A549 (cell line): ENCODE measurements at regions not wholly inside any gene's neighbourhood (a gene's known extent, or its start where the extent isn't known, plus 50 kb on each side); places are given as distances from the start of the nearest gene placed in this dataset.

Experiments
- ATAC-seq, 2 experiments: fragments of 200-7000 bp in 1 of 2; fragments of >200 bp in 1 of 2; cut with Nextera tagmentation in 1 of 2; cut with Tn5 transposase in 1 of 2; 3 replicates each; pipeline versions ENCODE4 v1.8.0 to v1.9.1; 2018 to 2020; ENCODE audit warnings: mild to moderate bottlenecking in 1 of 2, moderate library complexity in 1 of 2
- CTCF ChIA-PET: fragments of 300-600 bp; sonication (Branson Sonifier 250); formaldehyde crosslinking; extraction: SDS; loops from one replicate; lab custom pipeline; 2021; ENCODE audit warnings: antibody characterized with exemption, inconsistent platforms; lab: Yijun Ruan, JAX
- POLR2A ChIA-PET: fragments of 350-600 bp; formaldehyde crosslinking; extraction: SDS; loops from one replicate; lab custom pipeline; 2021; ENCODE audit warnings: antibody characterized with exemption, inconsistent platforms; lab: Yijun Ruan, JAX
- DNase-seq, 2 experiments: peaks; one replicate each; pipeline versions ENCODE4 v3.0.0 to v3.0.0-alpha.2; 2011 to 2016; ENCODE audit warnings: low read depth in 1 of 2, low spot score in 1 of 2
- FAIRE-seq: peaks from 2 replicates; lab custom pipeline; 2011; peaks lifted over from hg19 to GRCh38; lab: Jason Lieb, UNC
- H3K27ac ChIP-seq, 2 experiments: fragments of >200 bp; sonication (Bioruptor Twin); formaldehyde crosslinking; 3 replicates each; pipeline ENCODE4 v1.5.1; 2016 to 2017
- H3K4me1 ChIP-seq: fragments of >200 bp; sonication (Bioruptor Twin); formaldehyde crosslinking; 3 replicates; pipeline ENCODE4 v1.6.1; 2016
- H3K4me2 ChIP-seq: fragments of >200 bp; sonication (Bioruptor Twin); formaldehyde crosslinking; 3 replicates; pipeline ENCODE4 v1.6.1; 2016
- H3K4me3 ChIP-seq: fragments of >200 bp; sonication (Bioruptor Twin); formaldehyde crosslinking; 3 replicates; pipeline ENCODE4 v1.5.1; 2016
- H3K9me3 ChIP-seq: fragments of >200 bp; sonication (Bioruptor Twin); formaldehyde crosslinking; 3 replicates; pipeline ENCODE4 v1.6.1; 2016
- CEBPB ChIP-seq, 2 experiments: fragments of >200 bp in 1 of 2; sonication (Bioruptor Twin) in 1 of 2; formaldehyde crosslinking in 1 of 2; IDR thresholded peaks; 2 replicates each; pipeline ENCODE4 v1.6.1; 2012 to 2016
- CHD2 ChIP-seq: fragments of 150-350 bp; IDR thresholded peaks from 2 replicates; pipeline ENCODE4 v1.6.1; 2014; ENCODE audit warnings: low read length; ENCODE audit not compliant: partially characterized antibody
- EHF ChIP-seq: fragments of 250-450 bp; sonication (Bioruptor Pico); IDR thresholded peaks from 2 replicates; pipeline ENCODE4 v1.5.0; 2020; ENCODE audit warnings: mild to moderate bottlenecking
- FOSL2 ChIP-seq, 2 experiments: fragments of 450-650 bp in 1 of 2; fragments of >200 bp in 1 of 2; sonication (Bioruptor Twin) in 1 of 2; formaldehyde crosslinking; IDR thresholded peaks; 2 replicates each; pipeline versions ENCODE4 v1.5.0 to v1.6.1; 2016 to 2020; ENCODE audit warnings: mild to moderate bottlenecking in 1 of 2, moderate library complexity in 1 of 2
- HDAC2 ChIP-seq: fragments of 200-600 bp; sonication (generic); IDR thresholded peaks from 2 replicates; pipeline ENCODE4 v1.6.1; 2016
- HMGXB4 ChIP-seq: fragments of 250-450 bp; sonication (Bioruptor Pico); IDR thresholded peaks from 2 replicates; pipeline ENCODE4 v1.5.0; 2021; ENCODE audit warnings: mild to moderate bottlenecking, moderate library complexity, borderline replicate concordance
- HOXB13 ChIP-seq: fragments of 250-450 bp; sonication (Bioruptor Pico); IDR thresholded peaks from 2 replicates; pipeline ENCODE4 v1.5.0; 2020; ENCODE audit warnings: low read depth, mild to moderate bottlenecking, moderate library complexity
- KDM1A ChIP-seq: fragments of 200-600 bp; sonication (generic); IDR thresholded peaks from 2 replicates; pipeline ENCODE4 v1.6.1; 2016; ENCODE audit warnings: low read depth, mild to moderate bottlenecking
- MAFK ChIP-seq: fragments of 450-650 bp; IDR thresholded peaks from 2 replicates; pipeline ENCODE4 v1.6.1; 2014; ENCODE audit not compliant: partially characterized antibody
- NFE2L2 ChIP-seq: fragments of 150-350 bp; conservative IDR thresholded peaks from 2 replicates; pipeline ENCODE4 v1.6.1; 2014; ENCODE audit warnings: low read length
- PBX3 ChIP-seq: IDR thresholded peaks from 2 replicates; pipeline ENCODE4 v1.6.1; 2012
- PHF8 ChIP-seq: fragments of 200-600 bp; sonication (generic); IDR thresholded peaks from 2 replicates; pipeline ENCODE4 v1.6.1; 2016; ENCODE audit warnings: low read depth, mild to moderate bottlenecking, antibody characterized with exemption, moderate library complexity, borderline replicate concordance
- POLR2A ChIP-seq: IDR thresholded peaks from 2 replicates; pipeline ENCODE4 v1.6.1; 2012; ENCODE audit warnings: mild to moderate bottlenecking, low read length
- RNF2 ChIP-seq: fragments of 200-600 bp; sonication (generic); IDR thresholded peaks from 2 replicates; pipeline ENCODE4 v1.6.1; 2016; ENCODE audit warnings: low read depth, mild to moderate bottlenecking, antibody characterized with exemption, moderate library complexity, borderline replicate concordance
- USF2 ChIP-seq: fragments of 450-650 bp; IDR thresholded peaks from 2 replicates; pipeline ENCODE4 v1.6.1; 2014; ENCODE audit warnings: antibody characterized with exemption
- WGBS: methylation state at CpG from one replicate; pipeline ENCODE4 v1.1.6; 2017; ENCODE audit errors: missing lambda C conversion rate; 5-methylcytosine and 5-hydroxymethylcytosine counted together

GRCh38 chr4:83923341-83923740 lies 387.4 kb downstream of the GPAT3 start (continued):
- no peak for TF ChIP-seq CHD2
- TF ChIP-seq POLR2A = no peak
- TF ChIP-seq EHF (CRISPR knock-in tag) = no peak
- no peak for TF ChIP-seq PBX3
- TF ChIP-seq CEBPB (IDR thresholded peaks at IDR 0.05) = no peak

- DNase-seq = no peak
- H3K9me3 ChIP-seq = no peaks in the 10 kb centered on the region
- H3K4me1 ChIP-seq = 0 out of 3 replicates have a peak, but pooled peaks cover 3% of the 10 kb centered on the region
- CTCF ChIA-PET = no interaction called here
- POLR2A ChIA-PET = no interaction called here
- WGBS = 93% methylated on average over 1 of the region's 1 CpG
- no peak for ATAC-seq
- TF ChIP-seq KDM1A = no peak
- TF ChIP-seq HDAC2 = no peak
- no peak overlapping the region for H3K4me3 ChIP-seq
- no peak for FAIRE-seq
- H3K4me2 ChIP-seq = no peak overlapping the region
- H3K27ac ChIP-seq = no peak overlapping the region
Observed at GRCh38 chr4:83922402-83922801, 386.5 kb downstream of the GPAT3 start.

- Histone ChIP-seq H3K4me1 (0 out of 3 replicates have a peak, but pooled peaks cover 3% of the 10 kb centered on the region), H3K27ac (no peak overlapping the region), H3K4me3 (no peak overlapping the region), H3K9me3 (no peaks in the 10 kb centered on the region), H3K4me2 (no peak overlapping the region)
- POLR2A ChIA-PET = no interaction called here
- TF ChIP-seq RNF2 (no peak), FOSL2 (IDR thresholded peaks at IDR 0.05) (no peak), FOSL2 (CRISPR knock-in tag; IDR thresholded peaks at IDR 0.05) (no peak), CHD2 (no peak)
- WGBS = 89% methylated on average over 8 of the region's 8 CpGs
- DNase-seq (no peak), FAIRE-seq (no peak), ATAC-seq (no peak)
- CTCF ChIA-PET = no interaction called here
Observed at GRCh38 chr4:83921124-83921523, 385.2 kb downstream of the GPAT3 start.

GRCh38 chr4:83920375-83920774 lies 384.5 kb downstream of the GPAT3 start:
- POLR2A ChIA-PET = no interaction called here

GRCh38 chr4:83917572-83917971 lies 381.7 kb downstream of the GPAT3 start:
- Histone ChIP-seq H3K9me3 (no peaks in the 10 kb centered on the region), H3K4me3 (no peak overlapping the region), H3K27ac (0 out of 6 replicates have a peak overlapping the region, but pooled peaks of 1 of the 2 experiments have one; percentile 18), H3K4me1 (0 out of 3 replicates have a peak, but pooled peaks cover 3% of the 10 kb centered on the region), H3K4me2 (no peak overlapping the region)
- TF ChIP-seq MAFK (peak; percentile 39), NFE2L2 (0 out of 2 replicates have a peak, but pooled peaks have one; percentile 34), USF2 (no peak), HOXB13 (CRISPR knock-in tag) (peak; percentile 65; the same call in 1 of the 2 replicates)
- FAIRE-seq (no peak), DNase-seq (peak in 1 of 2 experiments; percentile 46), ATAC-seq (no peak)
- 83% methylated on average over 8 of the region's 8 CpGs for WGBS
- ChIA-PET CTCF (interaction anchor here (1.5 kb wide), 1 partner anchor 44 kb away, joined by 3 read pairs; no protein-coding TSS in a partner anchor), POLR2A (no interaction called here)

More at GRCh38 chr4:83920375-83920774, 384.5 kb downstream of the GPAT3 start:
- TF ChIP-seq HMGXB4 (CRISPR knock-in tag) = no peak
- TF ChIP-seq PHF8 = no peak
- Histone ChIP-seq H3K4me1 (0 out of 3 replicates have a peak, but pooled peaks cover 3% of the 10 kb centered on the region), H3K9me3 (no peaks in the 10 kb centered on the region), H3K4me3 (no peak overlapping the region), H3K4me2 (no peak overlapping the region), H3K27ac (no peak overlapping the region)
- DNase-seq = no peak
- WGBS = 86% methylated on average over 3 of the region's 3 CpGs
- CTCF ChIA-PET = no interaction called here
- no peak for FAIRE-seq
- ATAC-seq = no peak
